Liver (tissue), 8 donors: ENCODE measurements at regions not wholly inside any gene's neighbourhood (a gene's known extent, or its start where the extent isn't known, plus 50 kb on each side); places are given as distances from the start of the nearest gene placed in this dataset.

ENCODE experiments used
- DNase-seq: peaks from one replicate; pipeline ENCODE4 v3.0.0-alpha.2; 2017; ENCODE audit warnings: low spot score
- H3K27ac ChIP-seq, 2 donors: one replicate each; pipeline ENCODE4 v1.7.0; 2013; ENCODE audit warnings: inconsistent platforms in 2 of 2, low read length in 2 of 2, control low read depth in 1 of 2, low read depth in 1 of 2, mild to moderate bottlenecking in 1 of 2
- H3K27me3 ChIP-seq, 4 donors: one replicate each; pipeline versions ENCODE4 v1.6.1 to v1.7.0; 2013; ENCODE audit warnings: low read length in 3 of 4, inconsistent platforms in 1 of 4, mild to moderate bottlenecking in 1 of 4, moderate library complexity in 1 of 4; ENCODE audit not compliant: control insufficient read depth in 4 of 4, insufficient read depth in 4 of 4
- H3K36me3 ChIP-seq, 4 donors: one replicate each; pipeline versions ENCODE4 v1.6.1 to v1.7.0; 2013; ENCODE audit warnings: low read length in 3 of 4, mild to moderate bottlenecking in 3 of 4, low read depth in 1 of 4, moderate library complexity in 1 of 4; ENCODE audit not compliant: control insufficient read depth in 4 of 4, insufficient read depth in 3 of 4
- H3K4me1 ChIP-seq, 4 donors: one replicate each; pipeline versions ENCODE4 v1.6.1 to v1.7.0; 2013; ENCODE audit warnings: low read length in 3 of 4, mild to moderate bottlenecking in 3 of 4, moderate library complexity in 1 of 4; ENCODE audit not compliant: control insufficient read depth in 4 of 4, insufficient read depth in 4 of 4
- H3K4me3 ChIP-seq, 3 donors: one replicate each; pipeline versions ENCODE4 v1.6.1 to v1.7.0; 2013; ENCODE audit warnings: low read length in 3 of 3, control low read depth in 1 of 3, low read depth in 1 of 3, mild to moderate bottlenecking in 1 of 3
- H3K9ac ChIP-seq, 2 donors: one replicate each; pipeline ENCODE4 v1.7.0; 2013; ENCODE audit warnings: low read length in 2 of 2, mild to moderate bottlenecking in 2 of 2, moderate library complexity in 2 of 2, control low read depth in 1 of 2, low read depth in 1 of 2
- H3K9me3 ChIP-seq, 4 donors: one replicate each; pipeline versions ENCODE4 v1.6.1 to v1.7.0; 2013; ENCODE audit warnings: low read length in 3 of 4; ENCODE audit not compliant: control insufficient read depth in 4 of 4
- ATF3 ChIP-seq: IDR thresholded peaks from 2 replicates; pipeline ENCODE4 v1.6.1; 2016; ENCODE audit warnings: antibody characterized with exemption
- CTCF ChIP-seq: fragments of 150-350 bp; IDR thresholded peaks from 2 replicates; pipeline ENCODE4 v1.5.1; 2017; ENCODE audit warnings: improper control_type of control experiment, low read depth, low read length; ENCODE audit not compliant: missing input control
- EGR1 ChIP-seq, 2 donors: IDR thresholded peaks; 2 replicates each; pipeline ENCODE4 v1.6.1; 2016 to 2018; ENCODE audit warnings: antibody characterized with exemption in 2 of 2, low read depth in 2 of 2
- FOXA1 ChIP-seq: IDR thresholded peaks from 2 replicates; pipeline ENCODE4 v1.6.1; 2016; ENCODE audit warnings: antibody characterized with exemption
- FOXA2 ChIP-seq: IDR thresholded peaks from 2 replicates; pipeline ENCODE4 v1.6.1; 2016; ENCODE audit warnings: antibody characterized with exemption
- GABPA ChIP-seq, 2 donors: IDR thresholded peaks in 1 of 2; conservative IDR thresholded peaks in 1 of 2; 2 replicates each; pipeline ENCODE4 v1.6.1; 2016; ENCODE audit warnings: antibody characterized with exemption in 2 of 2, mild to moderate bottlenecking in 1 of 2, moderate library complexity in 1 of 2
- HNF4A ChIP-seq, 2 donors: conservative IDR thresholded peaks; 2 replicates each; pipeline ENCODE4 v1.6.1; 2016; ENCODE audit warnings: antibody characterized with exemption in 2 of 2, mild to moderate bottlenecking in 2 of 2
- HNF4G ChIP-seq: IDR thresholded peaks from 2 replicates; pipeline ENCODE4 v1.6.1; 2016; ENCODE audit warnings: antibody characterized with exemption
- JUND ChIP-seq, 2 donors: IDR thresholded peaks; 2 replicates each; pipeline ENCODE4 v1.6.1; 2016; ENCODE audit warnings: antibody characterized with exemption in 2 of 2
- NR2F2 ChIP-seq: IDR thresholded peaks from 2 replicates; pipeline ENCODE4 v1.6.1; 2016; ENCODE audit warnings: antibody characterized with exemption
- RAD21 ChIP-seq, 2 donors: IDR thresholded peaks; 2 replicates each; pipeline ENCODE4 v1.6.1; 2016; ENCODE audit warnings: antibody characterized with exemption in 2 of 2, mild to moderate bottlenecking in 2 of 2
- RXRA ChIP-seq, 2 donors: IDR thresholded peaks; 2 replicates each; pipeline ENCODE4 v1.6.1; 2017 to 2018; ENCODE audit warnings: antibody characterized with exemption in 2 of 2, mild to moderate bottlenecking in 1 of 2
- SP1 ChIP-seq: IDR thresholded peaks from 2 replicates; pipeline ENCODE4 v1.6.1; 2018; ENCODE audit warnings: antibody characterized with exemption, mild to moderate bottlenecking
- TAF1 ChIP-seq: conservative IDR thresholded peaks from 2 replicates; pipeline ENCODE4 v1.6.1; 2016; ENCODE audit warnings: antibody characterized with exemption, mild to moderate bottlenecking
- YY1 ChIP-seq: IDR thresholded peaks from 2 replicates; pipeline ENCODE4 v1.6.1; 2016; ENCODE audit warnings: antibody characterized with exemption, mild to moderate bottlenecking
- WGBS: extraction: QIAGEN DNeasy Blood & Tissue Kit; methylation state at CpG from one replicate; pipeline ENCODE4 v1.1.7; 2013; 5-methylcytosine and 5-hydroxymethylcytosine counted together
- TF ChIP-seq, protein P1 (sequence below): IDR thresholded peaks from 2 replicates; pipeline ENCODE4 v1.6.1; 2016; ENCODE audit warnings: antibody characterized with exemption
- TF ChIP-seq, protein P2 (sequence below): IDR thresholded peaks from 2 replicates; pipeline ENCODE4 v1.6.1; 2016; ENCODE audit warnings: antibody characterized with exemption
- donor health status: healthy.
- donor health status: healthy.
- donor health status: healthy.
- donor health status: healthy.
- donor health status: healthy.

GRCh38 chr1:235004276-235004675 lies 124.4 kb downstream of the TOMM20 start:
- H3K36me3 ChIP-seq, result no peaks in the 10 kb centered on the region
- TF ChIP-seq GABPA (IDR thresholded peaks at IDR 0.05 in 1 of 2, conservative IDR thresholded peaks at IDR 0.05 in 1 of 2) (no peak), ATF3 (no peak), YY1 (no peak), CTCF (no peak), RAD21 (IDR thresholded peaks at IDR 0.05) (no peak), FOXA2 (no peak), HNF4G (no peak), EGR1 (IDR thresholded peaks at IDR 0.05; ENCODE audit: low read depth in 2 of 2) (no peak), TAF1 (no peak), FOXA1 (no peak), HNF4A (conservative IDR thresholded peaks at IDR 0.05) (no peak), RXRA (IDR thresholded peaks at IDR 0.05) (no peak), JUND (IDR thresholded peaks at IDR 0.05) (no peak)
- TF ChIP-seq, protein P1, sequence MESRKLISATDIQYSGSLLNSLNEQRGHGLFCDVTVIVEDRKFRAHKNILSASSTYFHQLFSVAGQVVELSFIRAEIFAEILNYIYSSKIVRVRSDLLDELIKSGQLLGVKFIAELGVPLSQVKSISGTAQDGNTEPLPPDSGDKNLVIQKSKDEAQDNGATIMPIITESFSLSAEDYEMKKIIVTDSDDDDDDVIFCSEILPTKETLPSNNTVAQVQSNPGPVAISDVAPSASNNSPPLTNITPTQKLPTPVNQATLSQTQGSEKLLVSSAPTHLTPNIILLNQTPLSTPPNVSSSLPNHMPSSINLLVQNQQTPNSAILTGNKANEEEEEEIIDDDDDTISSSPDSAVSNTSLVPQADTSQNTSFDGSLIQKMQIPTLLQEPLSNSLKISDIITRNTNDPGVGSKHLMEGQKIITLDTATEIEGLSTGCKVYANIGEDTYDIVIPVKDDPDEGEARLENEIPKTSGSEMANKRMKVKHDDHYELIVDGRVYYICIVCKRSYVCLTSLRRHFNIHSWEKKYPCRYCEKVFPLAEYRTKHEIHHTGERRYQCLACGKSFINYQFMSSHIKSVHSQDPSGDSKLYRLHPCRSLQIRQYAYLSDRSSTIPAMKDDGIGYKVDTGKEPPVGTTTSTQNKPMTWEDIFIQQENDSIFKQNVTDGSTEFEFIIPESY, result no peak
- no peak overlapping the region for H3K27ac ChIP-seq
- no peak overlapping the region for H3K4me3 ChIP-seq
- no peaks in the 10 kb centered on the region for H3K27me3 ChIP-seq
- H3K9me3 ChIP-seq, result no peaks in the 10 kb centered on the region
- H3K9ac ChIP-seq, result no peak overlapping the region
- H3K4me1 ChIP-seq, result no peaks in the 10 kb centered on the region
- 97% methylated on average over 2 of the region's 2 CpGs for WGBS
- DNase-seq, result no peak

- Histone ChIP-seq H3K9ac (no peak overlapping the region), H3K4me1 (peaks cover 3 to 4% (median 3%) of the 10 kb centered on the region in 4 donors), H3K36me3 (no peaks in the 10 kb centered on the region), H3K9me3 (no peaks in the 10 kb centered on the region), H3K27ac (no peak overlapping the region), H3K4me3 (no peak overlapping the region), H3K27me3 (no peaks in the 10 kb centered on the region)
- TF ChIP-seq SP1 (no peak), GABPA (IDR thresholded peaks at IDR 0.05 in 1 of 2, conservative IDR thresholded peaks at IDR 0.05 in 1 of 2) (no peak), YY1 (no peak), FOXA1 (no peak), RAD21 (IDR thresholded peaks at IDR 0.05) (no peak)
- no peak for DNase-seq
- WGBS, result 98% methylated on average over 10 of the region's 10 CpGs
Measured at GRCh38 chr1:235002706-235003300, 125.8 kb downstream of the TOMM20 start.

- Histone ChIP-seq H3K27me3 (no peaks in the 10 kb centered on the region), H3K9ac (no peak overlapping the region), H3K9me3 (no peaks in the 10 kb centered on the region), H3K4me1 (peaks cover 5 to 15% (median 11%) of the 10 kb centered on the region in 4 donors), H3K4me3 (no peak overlapping the region), H3K36me3 (no peaks in the 10 kb centered on the region), H3K27ac (no peak overlapping the region)
- WGBS, result 98% methylated on average over 10 of the region's 10 CpGs
- DNase-seq, result no peak
- TF ChIP-seq YY1 (no peak), SP1 (no peak), NR2F2 (no peak), HNF4G (no peak), EGR1 (IDR thresholded peaks at IDR 0.05; ENCODE audit: low read depth in 2 of 2) (no peak), GABPA (IDR thresholded peaks at IDR 0.05 in 1 of 2, conservative IDR thresholded peaks at IDR 0.05 in 1 of 2) (no peak), CTCF (no peak), TAF1 (no peak), JUND (IDR thresholded peaks at IDR 0.05) (no peak), ATF3 (no peak)
- TF ChIP-seq, protein P1, result no peak
- TF ChIP-seq, protein P2, sequence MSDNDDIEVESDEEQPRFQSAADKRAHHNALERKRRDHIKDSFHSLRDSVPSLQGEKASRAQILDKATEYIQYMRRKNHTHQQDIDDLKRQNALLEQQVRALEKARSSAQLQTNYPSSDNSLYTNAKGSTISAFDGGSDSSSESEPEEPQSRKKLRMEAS, result no peak
Measured at GRCh38 chr1:234999513-234999940, 129.1 kb downstream of the TOMM20 start.
